SKM-1 treated with dmso at 0.1 percent for 144 hours (cell line): ENCODE measurements at regions not wholly inside any gene's neighbourhood (a gene's known extent, or its start where the extent isn't known, plus 50 kb on each side); places are given as distances from the start of the nearest gene placed in this dataset.
"Not testable (repeated sequence)": the region's sequence is repeated elsewhere in the genome, so short reads cannot be mapped to it uniquely, and the experiment has no call there.

Experiments used
- DNase-seq: peaks from one replicate; lab custom pipeline; 2025; ENCODE audit not compliant: unreplicated experiment; lab: John Stamatoyannopoulos, UW

- DNase-seq, result no peak
Observed at GRCh38 chr7:131803816-131804215, 247.4 kb upstream of the PODXL start.

DNA sequence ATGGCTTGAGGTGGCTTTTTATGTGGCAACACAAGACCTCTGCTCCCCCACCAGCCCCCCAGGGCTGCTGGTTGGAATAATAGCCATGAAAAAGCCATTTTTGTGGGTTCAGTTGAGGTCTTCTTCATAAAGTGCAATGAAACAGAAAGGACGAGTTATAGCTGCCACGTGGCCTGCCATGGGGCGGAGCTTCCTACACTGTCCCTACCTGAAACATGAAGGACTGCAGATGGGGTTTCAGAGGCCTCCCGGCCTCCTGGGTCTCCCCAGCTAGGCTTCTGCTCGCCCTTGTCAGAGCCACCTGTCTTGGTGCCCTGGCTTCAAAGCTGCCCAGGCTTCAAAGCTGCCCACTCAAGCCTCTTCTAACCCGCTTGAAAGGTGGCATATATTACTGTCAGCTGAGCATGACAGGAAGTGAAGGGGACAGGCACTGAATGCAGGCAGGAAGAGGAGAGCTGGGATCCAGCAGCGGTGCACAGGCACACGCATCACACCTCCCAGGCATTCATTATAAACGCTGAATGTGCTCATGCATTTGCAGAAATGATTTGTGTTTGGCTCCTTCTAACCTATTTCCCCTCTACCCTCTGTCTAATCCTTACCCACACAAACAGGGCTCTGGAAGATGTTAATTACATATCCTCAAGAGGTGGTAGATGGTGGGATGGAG, 245.9 kb upstream of the PODXL start:
- no peak for DNase-seq

DNA sequence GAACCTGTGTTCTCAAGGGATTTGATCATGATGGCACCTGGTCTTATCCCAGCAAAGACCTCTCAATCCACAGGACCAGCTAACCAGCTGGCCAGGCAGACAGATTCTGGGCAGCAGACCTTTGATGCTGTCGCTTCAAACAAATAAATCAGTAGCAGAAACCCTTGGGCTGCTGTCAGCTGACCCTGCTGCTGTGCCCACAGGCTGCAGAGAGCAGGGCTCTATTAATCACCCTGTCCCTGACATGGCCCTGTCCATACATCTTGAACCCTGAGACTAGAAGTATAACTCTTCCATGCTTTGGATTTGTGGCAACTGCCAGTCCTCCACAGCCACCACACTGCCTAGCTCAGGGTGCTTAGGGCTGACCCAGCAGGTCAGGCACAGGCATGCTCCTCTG, 244.1 kb upstream of the PODXL start:
- DNase-seq, result no peak

GRCh38 chr7:131800008-131800407, 243.6 kb upstream of the PODXL start:
- no peak for DNase-seq

- DNase-seq, result no peak
Observed at GRCh38 chr7:131797841-131798240, 241.4 kb upstream of the PODXL start.

- no peak for DNase-seq
Observed at GRCh38 chr7:131795400-131795799, 239.0 kb upstream of the PODXL start.

GRCh38 chr7:131792311-131792710, 235.9 kb upstream of the PODXL start:
- no peak for DNase-seq

DNA sequence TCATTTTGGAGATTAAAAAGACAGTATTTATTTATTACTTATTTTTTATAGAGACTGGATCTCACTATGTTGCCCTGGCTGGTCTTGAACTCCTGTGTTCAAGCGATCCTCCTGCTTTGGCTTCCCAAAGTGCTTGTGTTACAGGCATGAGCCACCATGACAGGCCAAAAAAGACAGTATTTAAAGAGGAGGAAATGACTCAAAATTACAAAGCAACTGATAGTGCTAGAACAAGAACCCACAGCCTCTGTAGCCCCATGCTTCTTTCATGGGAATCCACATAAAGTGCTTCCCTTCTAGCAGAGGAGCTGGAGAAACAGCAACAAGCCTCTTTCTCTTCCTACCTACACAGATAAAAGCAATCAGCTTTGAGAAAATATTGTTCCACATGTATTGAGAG, 230.7 kb upstream of the PODXL start:
- no peak for DNase-seq

- no peak for DNase-seq
Observed at GRCh38 chr7:131786204-131786603, 229.8 kb upstream of the PODXL start.

- no peak for DNase-seq
Observed at GRCh38 chr7:131778601-131779000, 222.2 kb upstream of the PODXL start.

DNA sequence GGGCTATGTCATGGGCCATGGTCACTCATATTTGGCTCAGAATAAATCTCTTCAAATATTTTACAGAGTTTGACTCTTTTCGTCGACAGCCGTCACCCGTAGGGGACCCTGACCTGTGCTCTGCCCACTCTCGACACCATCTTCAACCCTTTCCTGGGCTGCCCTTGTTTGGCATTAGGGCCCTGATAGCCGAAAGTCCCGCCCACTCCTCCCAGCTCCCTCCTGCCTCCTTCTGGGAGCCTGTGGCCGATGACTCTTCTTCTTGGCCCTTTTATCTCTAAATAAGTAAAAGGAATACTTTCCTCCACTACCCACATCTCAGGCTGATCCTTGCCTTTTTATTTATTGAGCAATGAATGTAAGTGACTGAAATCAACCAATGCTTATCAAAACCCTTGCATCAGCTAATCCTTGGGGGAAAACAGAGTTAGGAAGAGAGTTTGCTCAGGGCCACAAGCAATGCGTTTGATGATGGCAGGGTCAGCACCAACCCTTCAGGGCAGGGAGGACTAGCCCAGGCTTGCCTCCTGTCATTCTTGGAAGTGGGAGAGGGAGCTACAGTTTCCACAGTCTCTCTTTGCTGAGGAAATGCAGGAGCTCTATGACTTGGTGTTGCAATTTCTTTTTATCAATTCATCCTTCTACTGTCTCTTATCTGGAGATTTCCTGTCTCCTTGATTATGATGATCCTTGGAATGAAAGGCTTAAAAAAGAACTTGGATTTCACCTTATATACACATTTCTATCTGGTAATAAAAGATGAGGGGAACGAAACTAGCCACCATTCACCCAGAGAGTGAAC, 218.2 kb upstream of the PODXL start:
- DNase-seq, result no peak

DNA sequence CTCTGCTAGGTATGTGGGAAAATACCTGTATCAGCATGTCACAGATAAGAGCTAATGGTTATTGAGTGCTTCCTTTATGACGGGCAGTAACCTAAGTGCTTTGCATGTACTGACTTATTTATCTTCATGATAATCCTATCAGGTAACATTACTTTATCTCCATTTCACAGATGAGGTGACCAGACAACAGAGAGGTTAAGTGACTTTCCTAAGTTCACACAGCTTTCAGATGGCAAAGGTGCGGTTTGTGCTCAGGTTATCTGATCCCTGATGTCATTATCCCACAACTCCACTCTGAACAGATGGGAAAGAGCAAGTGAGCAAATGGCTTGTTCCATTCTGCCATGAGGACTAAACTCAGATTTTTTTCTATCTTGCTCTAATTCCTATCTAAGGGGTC, 217.0 kb upstream of the PODXL start:
- DNase-seq, result no peak

DNA sequence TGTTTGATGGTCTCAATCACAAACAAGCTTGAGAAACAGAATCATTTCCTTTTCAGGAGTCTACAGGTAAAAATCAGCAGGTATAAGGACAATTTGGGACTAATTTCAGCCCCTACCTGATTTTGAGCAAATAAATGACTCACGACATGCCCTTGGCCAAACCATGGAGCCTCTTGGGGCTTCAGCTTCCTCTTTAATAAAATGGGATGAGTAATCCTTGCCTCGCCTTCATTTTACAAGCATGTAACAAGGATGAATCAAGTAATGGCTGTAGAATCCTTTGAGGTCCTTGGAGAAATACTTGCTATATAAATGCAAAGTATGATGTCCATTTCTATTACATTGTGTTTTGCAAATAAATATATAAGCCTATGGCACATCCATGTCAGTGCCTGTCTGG, 212.8 kb upstream of the PODXL start:
- no peak for DNase-seq

DNA sequence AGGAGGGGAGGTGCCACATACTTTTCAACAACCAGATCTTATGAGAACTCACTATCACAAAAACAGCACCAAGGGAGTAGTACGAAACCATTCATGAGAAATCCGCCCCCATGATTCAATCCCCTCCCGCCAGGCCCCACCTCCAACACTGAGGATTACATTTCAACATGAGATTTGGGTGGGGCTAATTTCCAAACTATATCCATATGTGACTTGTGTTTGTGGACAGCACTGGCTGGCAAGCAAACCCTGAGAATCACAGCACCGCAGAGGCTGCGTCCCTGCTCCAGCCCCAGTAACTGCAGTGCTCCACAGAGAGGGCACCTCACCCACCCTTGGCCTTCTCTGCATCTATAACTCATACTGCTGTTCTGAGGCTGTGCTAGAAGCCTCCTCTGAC, 211.2 kb upstream of the PODXL start:
- no peak for DNase-seq

DNA sequence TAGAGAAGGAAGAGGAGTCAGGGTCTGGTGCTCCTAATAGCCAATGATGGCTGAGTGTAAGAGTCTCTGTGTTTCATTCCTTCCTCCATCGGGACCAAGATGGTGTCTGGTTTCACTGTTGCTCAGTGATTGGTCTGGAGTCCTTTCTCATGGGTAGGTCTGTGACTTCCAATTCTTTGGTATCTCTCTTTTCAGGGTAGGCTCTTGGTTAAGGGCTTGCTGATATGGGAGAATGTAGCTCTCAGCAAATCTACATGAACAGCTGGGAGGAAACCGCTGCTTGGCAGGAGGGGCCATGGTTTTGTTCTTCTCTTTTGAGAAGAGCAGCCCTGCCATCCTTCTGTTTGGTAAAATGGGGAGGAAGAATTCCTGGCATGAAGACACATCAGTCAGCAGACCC, 209.1 kb upstream of the PODXL start:
- DNase-seq, result no peak

- no peak for DNase-seq
Observed at GRCh38 chr7:131764143-131764775, 207.8 kb upstream of the PODXL start.

DNA sequence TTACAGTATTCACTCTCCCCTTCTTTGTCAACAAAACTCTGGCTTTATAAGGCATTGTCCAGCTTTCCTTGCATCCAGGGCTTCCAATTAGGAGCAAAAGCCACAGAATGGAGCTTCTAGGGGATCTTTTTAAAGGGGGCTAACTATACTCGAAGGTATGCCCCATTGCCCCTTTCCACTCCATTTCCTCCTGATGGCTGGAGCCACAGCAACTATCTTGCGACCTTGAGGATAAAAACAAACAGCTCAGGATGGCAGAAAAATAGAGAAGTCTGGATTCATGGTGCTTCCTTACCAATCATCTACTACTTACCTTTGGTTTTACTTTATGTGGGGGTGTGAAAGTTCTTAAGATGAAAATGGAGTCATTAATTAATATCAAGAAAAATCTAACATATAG, 206.3 kb upstream of the PODXL start:
- no peak for DNase-seq

DNA sequence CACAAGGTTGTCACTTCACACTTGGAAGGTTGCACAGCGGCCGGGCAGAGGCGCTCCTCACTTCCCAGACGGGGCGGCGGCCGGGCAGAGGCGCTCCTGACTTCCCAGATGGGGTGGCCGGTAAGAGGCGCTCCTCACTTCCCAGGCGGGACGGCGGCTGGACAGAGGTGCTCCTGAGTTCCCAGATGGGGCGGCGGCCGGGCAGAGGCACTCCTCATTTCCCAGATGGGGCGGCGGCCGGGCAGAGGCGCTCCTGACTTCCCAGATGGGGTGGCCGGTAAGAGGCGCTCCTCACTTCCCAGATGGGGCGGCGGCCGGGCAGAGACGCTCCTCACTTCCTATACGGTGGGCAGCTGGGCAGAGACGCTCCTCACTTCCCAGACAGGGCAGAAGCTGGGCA, 199.4 kb upstream of the PODXL start:
- DNase-seq, result not testable (repeated sequence)

DNA sequence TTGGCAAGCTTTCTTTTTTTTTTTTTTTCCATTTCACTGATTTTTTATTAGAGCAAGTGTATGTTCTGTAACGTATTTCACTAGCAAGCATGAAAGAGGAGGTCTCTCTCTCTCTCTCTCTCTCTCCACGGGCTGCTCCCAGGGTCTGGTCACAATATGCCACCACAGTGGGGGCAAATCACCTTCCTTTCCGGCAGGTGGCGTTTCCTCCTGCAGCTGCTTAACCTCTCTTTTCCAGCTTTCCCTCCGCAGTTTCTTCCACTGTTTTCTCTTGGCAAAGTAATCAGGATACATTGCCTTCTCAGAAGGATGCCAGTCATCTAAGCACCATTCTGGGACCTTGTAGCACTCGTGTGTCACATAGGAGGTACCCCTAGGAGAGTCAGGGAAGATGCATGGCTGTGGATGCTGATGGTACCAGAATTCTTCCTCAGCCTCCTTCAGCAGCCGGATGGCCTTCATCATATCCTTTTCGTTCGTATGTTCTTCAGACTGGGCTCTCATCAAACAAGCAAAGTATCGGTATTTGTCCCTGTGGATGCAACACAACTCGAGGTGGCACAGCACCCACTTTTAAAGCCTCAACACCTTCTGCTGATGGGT, 197.3 kb upstream of the PODXL start:
- no peak for DNase-seq

GRCh38 chr7:131747658-131748232, 191.3 kb upstream of the PODXL start:
- DNase-seq, result no peak

DNA sequence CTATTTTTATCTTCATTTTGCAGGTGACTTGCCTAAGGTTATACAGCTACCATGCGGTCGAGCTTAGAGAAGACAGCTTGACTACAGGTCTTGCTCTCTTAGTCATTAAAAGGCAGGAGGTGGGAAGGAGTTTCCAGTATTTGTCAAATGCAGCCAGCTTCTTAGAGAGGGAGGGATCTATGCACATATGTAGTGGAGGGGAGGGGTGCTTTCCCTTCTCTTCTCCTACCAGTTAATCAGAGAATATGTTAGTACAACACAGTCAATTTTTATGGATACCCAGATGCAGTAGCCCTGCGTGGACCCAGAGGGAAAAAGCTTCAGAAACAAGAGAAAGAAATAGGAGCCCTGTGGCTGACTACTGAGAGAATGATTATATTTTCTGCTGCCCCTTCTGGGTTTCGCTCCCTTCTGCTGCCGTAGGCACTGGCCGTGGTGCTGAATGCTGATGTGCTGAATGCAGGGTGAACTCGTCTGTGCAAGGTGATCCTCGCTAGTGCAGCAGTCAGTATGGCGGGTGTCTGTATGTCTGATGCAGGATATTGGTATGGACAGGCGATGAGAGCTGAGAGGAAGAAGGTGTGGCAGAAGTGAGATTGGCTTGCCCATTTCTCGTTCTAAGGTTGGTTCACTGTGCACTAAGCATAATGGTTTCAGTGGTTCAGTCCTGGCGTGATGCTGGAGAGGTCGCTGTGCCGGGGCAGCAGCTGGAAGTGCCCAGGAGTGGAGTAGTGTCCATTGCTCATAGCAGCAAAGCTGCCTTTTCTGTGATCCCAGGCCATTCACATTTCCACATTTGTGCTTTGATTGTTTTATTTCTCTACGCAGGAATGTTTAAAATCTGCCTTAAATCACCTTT, 189.2 kb upstream of the PODXL start:
- no peak for DNase-seq
